Adrenal gland (tissue), 9 donors: ENCODE measurements at regions not wholly inside any gene's neighbourhood (a gene's known extent, or its start where the extent isn't known, plus 50 kb on each side); places are given as distances from the start of the nearest gene placed in this dataset.
A peak's percentile ranks its signal among the peaks of the same experiment; 100 is the strongest.

ENCODE experiments used
- DNase-seq, 7 donors: peaks; one replicate each; pipeline ENCODE4 v3.0.0-alpha.2; 2019 to 2020
- H3K27ac ChIP-seq, 5 donors: fragments of 200-600 bp; sonication (generic) in 4 of 5; 1 replicate in 3 of 5; 2 replicates in 2 of 5; pipeline versions ENCODE4 v1.5.1 to v1.8.0; 2016 to 2020; ENCODE audit warnings: mild to moderate bottlenecking in 1 of 5
- H3K27me3 ChIP-seq: fragments of 200-600 bp; 2 replicates; pipeline ENCODE4 v1.8.0; 2021
- H3K36me3 ChIP-seq, 2 donors: fragments of 200-600 bp; replicated peaks in 1 of 2; 1 replicate in 1 of 2; 2 replicates in 1 of 2; pipeline versions ENCODE4 v1.5.1 to v1.8.0; 2018 to 2022
- H3K4me1 ChIP-seq, 2 donors: fragments of 200-600 bp; replicated peaks in 1 of 2; 1 replicate in 1 of 2; 2 replicates in 1 of 2; pipeline versions ENCODE4 v1.5.1 to v1.8.0; 2018 to 2021
- H3K4me3 ChIP-seq, 4 donors: fragments of 200-600 bp; sonication (generic) in 3 of 4; one replicate each; pipeline ENCODE4 v1.5.1; 2016 to 2018
- H3K9me3 ChIP-seq, 3 donors: fragments of 200-600 bp; sonication (generic) in 1 of 3; replicated peaks in 1 of 3; 1 replicate in 2 of 3; 2 replicates in 1 of 3; pipeline versions ENCODE4 v1.5.1 to v1.8.0; 2016 to 2021
- POLR2A ChIP-seq, 2 donors: fragments of 450-650 bp; IDR thresholded peaks; one replicate each; pipeline ENCODE4 v1.6.1; 2017; ENCODE audit warnings: antibody characterized with exemption in 2 of 2, mild to moderate bottlenecking in 2 of 2, moderate library complexity in 1 of 2
- WGBS, 4 donors: extraction: QIAGEN DNeasy Blood & Tissue Kit in 2 of 4; methylation state at CpG; one replicate each; pipeline versions ENCODE4 v1.1.5 to v1.1.7; 2013 to 2017; 5-methylcytosine and 5-hydroxymethylcytosine counted together
- intact Hi-C, 2 donors: fragments of 100-400 bp; cut with DNase I; formaldehyde crosslinking; loops; one replicate each; pipeline versions ENCODE4 v1.14.1 to v1.15.0; 2022 to 2023
- TF ChIP-seq, protein P1 (sequence below), 6 experiments: fragments of 450-650 bp in 4 of 6; fragments of 200-600 bp in 2 of 6; sonication (generic) in 1 of 6; IDR thresholded peaks; 1 replicate in 5 of 6; 2 replicates in 1 of 6; pipeline versions ENCODE4 v1.5.1 to v1.8.0; 2016 to 2021; ENCODE audit warnings: antibody characterized with exemption in 6 of 6, mild to moderate bottlenecking in 2 of 6, moderate library complexity in 1 of 6
- donor health status: healthy with polysubstance abuse.
- donor health status: Bipolar disorder and iron deficiency.
- donor health status: DM: yes; HTN: yes; CAD: no.
- donor health status: DM: no; HTN: no; CAD: no.
- donor health status: DM: no; HTN: no; CAD: no.

- H3K4me1 ChIP-seq = no peaks in the 10 kb centered on the region
- no peak for DNase-seq
- H3K36me3 ChIP-seq = no peaks in the 10 kb centered on the region
- 16 to 29% (median 29%) methylated on average over 1 of the region's 1 CpG for WGBS, 4 donors
- peak overlapping the region in 1 of 5 donors; percentile 21 for H3K27ac ChIP-seq
- TF ChIP-seq, protein P1, sequence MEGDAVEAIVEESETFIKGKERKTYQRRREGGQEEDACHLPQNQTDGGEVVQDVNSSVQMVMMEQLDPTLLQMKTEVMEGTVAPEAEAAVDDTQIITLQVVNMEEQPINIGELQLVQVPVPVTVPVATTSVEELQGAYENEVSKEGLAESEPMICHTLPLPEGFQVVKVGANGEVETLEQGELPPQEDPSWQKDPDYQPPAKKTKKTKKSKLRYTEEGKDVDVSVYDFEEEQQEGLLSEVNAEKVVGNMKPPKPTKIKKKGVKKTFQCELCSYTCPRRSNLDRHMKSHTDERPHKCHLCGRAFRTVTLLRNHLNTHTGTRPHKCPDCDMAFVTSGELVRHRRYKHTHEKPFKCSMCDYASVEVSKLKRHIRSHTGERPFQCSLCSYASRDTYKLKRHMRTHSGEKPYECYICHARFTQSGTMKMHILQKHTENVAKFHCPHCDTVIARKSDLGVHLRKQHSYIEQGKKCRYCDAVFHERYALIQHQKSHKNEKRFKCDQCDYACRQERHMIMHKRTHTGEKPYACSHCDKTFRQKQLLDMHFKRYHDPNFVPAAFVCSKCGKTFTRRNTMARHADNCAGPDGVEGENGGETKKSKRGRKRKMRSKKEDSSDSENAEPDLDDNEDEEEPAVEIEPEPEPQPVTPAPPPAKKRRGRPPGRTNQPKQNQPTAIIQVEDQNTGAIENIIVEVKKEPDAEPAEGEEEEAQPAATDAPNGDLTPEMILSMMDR (IDR thresholded peaks at IDR 0.05) = no peak
- TF ChIP-seq POLR2A (IDR thresholded peaks at IDR 0.05) = no peak
- H3K4me3 ChIP-seq = no peak overlapping the region
- intact Hi-C loops = no loop called here
- no peaks in the 10 kb centered on the region for H3K27me3 ChIP-seq
- no peaks in the 10 kb centered on the region for H3K9me3 ChIP-seq
Measured at GRCh38 chr18:71106701-71107100, 817.9 kb downstream of the SOCS6 start.

DNA sequence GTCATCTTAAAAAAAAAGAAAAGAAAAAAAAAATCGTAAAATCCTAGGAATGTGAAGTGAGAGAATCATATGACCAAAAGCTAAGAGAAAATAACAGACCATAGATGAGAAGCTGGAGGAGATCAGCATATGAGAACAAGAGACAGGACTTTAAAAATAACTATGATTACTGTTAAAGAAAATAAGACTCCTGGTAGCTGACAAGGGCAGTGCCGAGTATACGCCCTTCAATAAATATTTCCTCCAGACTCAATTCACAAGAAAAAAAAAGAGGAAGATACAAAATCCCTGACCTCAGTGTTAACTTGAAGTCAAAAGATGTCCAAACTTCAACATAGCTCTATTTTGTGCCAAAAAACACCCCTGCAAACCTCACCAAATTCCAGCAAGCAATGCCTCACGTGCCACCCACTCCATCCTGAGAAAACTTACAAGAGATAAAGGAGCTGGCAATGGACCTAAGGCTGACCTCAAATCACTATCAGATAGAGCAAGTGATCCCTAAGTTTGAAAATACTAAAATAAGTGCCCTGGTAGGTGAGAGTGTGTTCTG is 817.2 kb downstream of the SOCS6 start:
- no peak for DNase-seq
- Histone ChIP-seq H3K27me3 (no peaks in the 10 kb centered on the region), H3K36me3 (no peaks in the 10 kb centered on the region), H3K4me1 (no peaks in the 10 kb centered on the region), H3K27ac (peak overlapping the region in 1 of 5 donors; percentile 39), H3K9me3 (no peaks in the 10 kb centered on the region), H3K4me3 (no peak overlapping the region)
- TF ChIP-seq, protein P1 (IDR thresholded peaks at IDR 0.05) = no peak
- TF ChIP-seq POLR2A (IDR thresholded peaks at IDR 0.05) = no peak
- intact Hi-C loops = no loop called here
- 28 to 31% (median 30%) methylated on average over 4 of the region's 4 CpGs for WGBS, 4 donors

DNA sequence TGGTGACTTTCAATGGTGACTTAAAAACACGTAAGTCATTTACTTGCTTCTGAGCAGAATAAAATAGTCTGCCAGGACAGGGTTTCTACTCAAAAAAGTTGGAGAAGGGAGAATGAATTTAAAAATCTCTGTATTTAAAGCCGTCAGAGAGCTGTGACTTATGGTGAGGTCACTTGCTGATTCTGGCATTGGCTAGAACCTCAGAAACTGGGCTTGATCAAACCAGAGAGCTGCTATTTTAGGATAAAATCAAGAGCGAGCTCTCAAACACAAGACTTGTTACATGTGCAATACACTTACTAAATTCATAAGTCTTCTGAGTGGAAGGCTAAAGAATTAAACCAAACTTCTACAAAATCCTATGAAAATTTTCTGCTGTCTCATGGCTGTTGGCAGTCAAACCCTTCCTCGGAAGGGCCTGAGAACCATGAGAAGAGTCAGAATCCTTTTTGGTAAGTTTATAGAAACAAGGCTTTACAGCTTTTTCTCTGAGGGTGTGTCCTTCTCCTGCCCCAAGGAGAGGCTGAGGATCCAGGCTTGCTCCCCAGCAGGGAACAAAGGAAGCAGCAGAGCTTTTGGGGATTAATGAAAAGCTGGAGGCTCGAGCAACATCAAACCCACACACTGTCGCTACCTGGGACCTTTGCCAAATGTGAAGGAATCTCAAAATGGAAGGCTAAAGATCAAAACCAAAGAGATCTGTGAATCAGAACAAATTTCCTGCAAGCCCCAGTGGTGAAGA is 816.4 kb downstream of the SOCS6 start:
- TF ChIP-seq, protein P1 (IDR thresholded peaks at IDR 0.05) = no peak
- no peak for TF ChIP-seq POLR2A (IDR thresholded peaks at IDR 0.05)
- WGBS, 4 donors = 38 to 46% (median 41%) methylated on average over 6 of the region's 6 CpGs
- Histone ChIP-seq H3K36me3 (no peaks in the 10 kb centered on the region), H3K4me3 (no peak overlapping the region), H3K27me3 (no peaks in the 10 kb centered on the region), H3K4me1 (no peaks in the 10 kb centered on the region), H3K9me3 (no peaks in the 10 kb centered on the region), H3K27ac (peak overlapping the region in 1 of 5 donors; percentile 39)
- no peak for DNase-seq
- intact Hi-C loops = no loop called here

GRCh38 chr18:71079606-71080005 is 790.8 kb downstream of the SOCS6 start:
- no peak overlapping the region for H3K4me3 ChIP-seq
- H3K9me3 ChIP-seq = no peaks in the 10 kb centered on the region
- DNase-seq = no peak
- TF ChIP-seq POLR2A (IDR thresholded peaks at IDR 0.05) = no peak
- TF ChIP-seq, protein P1 (IDR thresholded peaks at IDR 0.05) = no peak
- no peak overlapping the region for H3K27ac ChIP-seq
- no peaks in the 10 kb centered on the region for H3K4me1 ChIP-seq
- H3K36me3 ChIP-seq = no peaks in the 10 kb centered on the region
- intact Hi-C loops = no loop called here
- 47 to 55% (median 49%) methylated on average over 9 of the region's 9 CpGs for WGBS, 4 donors
- H3K27me3 ChIP-seq = no peaks in the 10 kb centered on the region
